ENCODE measurements at regions not wholly inside any gene's neighbourhood (a gene's known extent, or its start where the extent isn't known, plus 50 kb on each side); places are given as distances from the start of the nearest gene placed in this dataset.

- TF ChIP-seq POLR2A (IDR thresholded peaks at IDR 0.05) = no peak
- TF ChIP-seq CTCF (IDR thresholded peaks at IDR 0.05) = no peak
These were observed 347.5 kb upstream of the CITED2 start for GRCh38 chr6:139721954-139722353.
